ENCODE measurements at regions not wholly inside any gene's neighbourhood (a gene's known extent, or its start where the extent isn't known, plus 50 kb on each side); places are given as distances from the start of the nearest gene placed in this dataset. TPM values are rescaled to one million over a fixed set of nuclear protein-coding genes. Genes with fewer than 3 reads are reported as not detected.
"Not testable (repeated sequence)": the region's sequence is repeated elsewhere in the genome, so short reads cannot be mapped to it uniquely, and the experiment has no call there.

- no peak for DNase-seq
Observed at GRCh38 chr6:128595544-128595943, 75.1 kb upstream of the PTPRK start.

GRCh38 chr6:128586095-128586494 is 65.7 kb upstream of the PTPRK start:
- DNase-seq, result no peak

GRCh38 chr6:128580224-128581110 is 60.1 kb upstream of the PTPRK start:
- DNase-seq, result no peak

DNA sequence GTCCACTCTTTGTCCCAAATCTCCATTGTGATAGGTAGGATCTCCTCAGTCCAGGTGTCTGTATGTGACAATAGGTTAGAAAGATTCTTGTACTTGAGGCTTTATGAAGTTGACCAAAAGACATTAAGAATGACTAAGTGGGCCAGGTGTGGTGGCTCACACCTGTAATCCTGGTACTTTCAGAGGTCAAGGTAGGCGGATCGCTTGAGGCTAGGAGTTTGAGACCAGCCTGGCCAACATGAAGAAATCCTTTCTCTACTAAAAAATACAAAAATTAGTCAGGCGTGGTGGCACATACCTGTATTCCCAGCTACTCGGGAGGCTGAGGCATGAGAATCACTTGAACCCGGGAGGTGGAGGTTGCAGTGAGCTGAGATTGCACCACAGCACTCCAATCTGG is 54.9 kb upstream of the PTPRK start:
- not testable (repeated sequence) for DNase-seq

- DNase-seq, result no peak
Observed at GRCh38 chr6:128574402-128574801, 54.0 kb upstream of the PTPRK start.

- no peak for DNase-seq
Observed at GRCh38 chr6:128573036-128573435, 52.6 kb upstream of the PTPRK start.

GRCh38 chr6:128572294-128572693 is 51.9 kb upstream of the PTPRK start:
- no peak for DNase-seq

GRCh38 chr6:128570680-128571063 is 50.3 kb upstream of the PTPRK start:
- DNase-seq, result no peak

GRCh38 chr6:128569732-128570679 is 49.6 kb upstream of the PTPRK start:
- DNase-seq, result peak; percentile 3

Small RNA genes lying in the stretch of these regions (small RNA-seq; reads per million reads assigned to genes)
- gene RF00019 (ENCODE audit: low replicate concordance), result not detected

All from tongue (tissue), 2 donors.